ENCODE measurements at regions not wholly inside any gene's neighbourhood (a gene's known extent, or its start where the extent isn't known, plus 50 kb on each side); places are given as distances from the start of the nearest gene placed in this dataset.
A peak's percentile ranks its signal among the peaks of the same experiment; 100 is the strongest.
"Not testable (repeated sequence)": the region's sequence is repeated elsewhere in the genome, so short reads cannot be mapped to it uniquely, and the experiment has no call there.

- no peak overlapping the region for H3K4me3 ChIP-seq (ENCODE audit: low read length)
- peaks cover 25% of the 10 kb centered on the region for H3K9me3 ChIP-seq (ENCODE audit: control insufficient read depth, low read length)
- no peak for DNase-seq (ENCODE audit: low read depth)
- no peaks in the 10 kb centered on the region for H3K36me3 ChIP-seq (ENCODE audit: control insufficient read depth, insufficient read depth, low read length, severe bottlenecking)
- no peaks in the 10 kb centered on the region for H3K4me1 ChIP-seq (ENCODE audit: control insufficient read depth, insufficient read depth, low read length)
- H3K27me3 ChIP-seq (replicated peaks; ENCODE audit: control insufficient read depth, insufficient read depth, low read length), result peaks cover 2% of the 10 kb centered on the region
- no peak overlapping the region for H3K9ac ChIP-seq (ENCODE audit: low read length)
These were observed 115.2 kb upstream of the SLC27A6 start for GRCh38 chr5:128850049-128850448.

- Histone ChIP-seq H3K9me3 (ENCODE audit: control insufficient read depth, low read length) (peaks cover 7% of the 10 kb centered on the region), H3K36me3 (ENCODE audit: control insufficient read depth, insufficient read depth, low read length, severe bottlenecking) (no peaks in the 10 kb centered on the region), H3K4me1 (ENCODE audit: control insufficient read depth, insufficient read depth, low read length) (no peaks in the 10 kb centered on the region), H3K27me3 (replicated peaks; ENCODE audit: control insufficient read depth, insufficient read depth, low read length) (peaks cover 7% of the 10 kb centered on the region), H3K4me3 (ENCODE audit: low read length) (no peak overlapping the region), H3K9ac (ENCODE audit: low read length) (no peak overlapping the region)
- no peak for DNase-seq (ENCODE audit: low read depth)
These were observed 110.4 kb upstream of the SLC27A6 start for GRCh38 chr5:128854931-128855330.

GRCh38 chr5:128857076-128857677 is 108.1 kb upstream of the SLC27A6 start:
- DNase-seq (ENCODE audit: low read depth), result peak; percentile 34
- H3K4me3 ChIP-seq (ENCODE audit: low read length), result no peak overlapping the region
- H3K36me3 ChIP-seq (ENCODE audit: control insufficient read depth, insufficient read depth, low read length, severe bottlenecking), result no peaks in the 10 kb centered on the region
- H3K9ac ChIP-seq (ENCODE audit: low read length), result no peak overlapping the region
- peaks cover 7% of the 10 kb centered on the region for H3K27me3 ChIP-seq (replicated peaks; ENCODE audit: control insufficient read depth, insufficient read depth, low read length)
- H3K9me3 ChIP-seq (ENCODE audit: control insufficient read depth, low read length), result no peaks in the 10 kb centered on the region
- no peaks in the 10 kb centered on the region for H3K4me1 ChIP-seq (ENCODE audit: control insufficient read depth, insufficient read depth, low read length)

GRCh38 chr5:128858995-128859394 is 106.3 kb upstream of the SLC27A6 start:
- no peak for DNase-seq (ENCODE audit: low read depth)
- H3K36me3 ChIP-seq (ENCODE audit: control insufficient read depth, insufficient read depth, low read length, severe bottlenecking), result no peaks in the 10 kb centered on the region
- H3K9ac ChIP-seq (ENCODE audit: low read length), result no peak overlapping the region
- no peaks in the 10 kb centered on the region for H3K4me1 ChIP-seq (ENCODE audit: control insufficient read depth, insufficient read depth, low read length)
- H3K27me3 ChIP-seq (replicated peaks; ENCODE audit: control insufficient read depth, insufficient read depth, low read length), result peaks cover 7% of the 10 kb centered on the region
- no peak overlapping the region for H3K4me3 ChIP-seq (ENCODE audit: low read length)
- H3K9me3 ChIP-seq (ENCODE audit: control insufficient read depth, low read length), result no peaks in the 10 kb centered on the region

GRCh38 chr5:128861155-128861554 is 104.1 kb upstream of the SLC27A6 start:
- H3K4me3 ChIP-seq (ENCODE audit: low read length); H3K27me3 ChIP-seq (replicated peaks; ENCODE audit: control insufficient read depth, insufficient read depth, low read length); H3K9me3 ChIP-seq (ENCODE audit: control insufficient read depth, low read length); H3K36me3 ChIP-seq (ENCODE audit: control insufficient read depth, insufficient read depth, low read length, severe bottlenecking); DNase-seq (ENCODE audit: low read depth); H3K9ac ChIP-seq (ENCODE audit: low read length); H3K4me1 ChIP-seq (ENCODE audit: control insufficient read depth, insufficient read depth, low read length): not testable (repeated sequence)

GRCh38 chr5:128869970-128870369 is 95.3 kb upstream of the SLC27A6 start:
- DNase-seq (ENCODE audit: low read depth), result no peak
- H3K9me3 ChIP-seq (ENCODE audit: control insufficient read depth, low read length), result no peaks in the 10 kb centered on the region
- H3K9ac ChIP-seq (ENCODE audit: low read length), result no peak overlapping the region
- no peaks in the 10 kb centered on the region for H3K27me3 ChIP-seq (replicated peaks; ENCODE audit: control insufficient read depth, insufficient read depth, low read length)
- H3K4me1 ChIP-seq (ENCODE audit: control insufficient read depth, insufficient read depth, low read length), result peaks cover 13% of the 10 kb centered on the region
- H3K4me3 ChIP-seq (ENCODE audit: low read length), result no peak overlapping the region
- no peaks in the 10 kb centered on the region for H3K36me3 ChIP-seq (ENCODE audit: control insufficient read depth, insufficient read depth, low read length, severe bottlenecking)

- Histone ChIP-seq H3K36me3 (ENCODE audit: control insufficient read depth, insufficient read depth, low read length, severe bottlenecking) (no peaks in the 10 kb centered on the region), H3K4me1 (ENCODE audit: control insufficient read depth, insufficient read depth, low read length) (peaks cover 13% of the 10 kb centered on the region), H3K27me3 (replicated peaks; ENCODE audit: control insufficient read depth, insufficient read depth, low read length) (no peaks in the 10 kb centered on the region), H3K4me3 (ENCODE audit: low read length) (peak overlapping the region; percentile 11), H3K9ac (ENCODE audit: low read length) (no peak overlapping the region), H3K9me3 (ENCODE audit: control insufficient read depth, low read length) (no peaks in the 10 kb centered on the region)
- DNase-seq (ENCODE audit: low read depth), result peak; percentile 50
These were observed 94.9 kb upstream of the SLC27A6 start for GRCh38 chr5:128870373-128870772.

GRCh38 chr5:128870923-128871322 is 94.4 kb upstream of the SLC27A6 start:
- Histone ChIP-seq H3K4me3 (ENCODE audit: low read length) (peak overlapping the region; percentile 11), H3K27me3 (replicated peaks; ENCODE audit: control insufficient read depth, insufficient read depth, low read length) (no peaks in the 10 kb centered on the region), H3K9ac (ENCODE audit: low read length) (no peak overlapping the region), H3K9me3 (ENCODE audit: control insufficient read depth, low read length) (no peaks in the 10 kb centered on the region), H3K36me3 (ENCODE audit: control insufficient read depth, insufficient read depth, low read length, severe bottlenecking) (no peaks in the 10 kb centered on the region), H3K4me1 (ENCODE audit: control insufficient read depth, insufficient read depth, low read length) (peaks cover 13% of the 10 kb centered on the region)
- peak; percentile 5 for DNase-seq (ENCODE audit: low read depth)

GRCh38 chr5:128876569-128877382 is 88.5 kb upstream of the SLC27A6 start:
- H3K9me3 ChIP-seq (ENCODE audit: control insufficient read depth, low read length), result no peaks in the 10 kb centered on the region
- peaks cover 5% of the 10 kb centered on the region for H3K27me3 ChIP-seq (replicated peaks; ENCODE audit: control insufficient read depth, insufficient read depth, low read length)
- no peaks in the 10 kb centered on the region for H3K4me1 ChIP-seq (ENCODE audit: control insufficient read depth, insufficient read depth, low read length)
- no peak for DNase-seq (ENCODE audit: low read depth)
- H3K9ac ChIP-seq (ENCODE audit: low read length), result no peak overlapping the region
- H3K4me3 ChIP-seq (ENCODE audit: low read length), result no peak overlapping the region
- no peaks in the 10 kb centered on the region for H3K36me3 ChIP-seq (ENCODE audit: control insufficient read depth, insufficient read depth, low read length, severe bottlenecking)

- no peak overlapping the region for H3K9ac ChIP-seq (ENCODE audit: low read length)
- peaks cover 5% of the 10 kb centered on the region for H3K27me3 ChIP-seq (replicated peaks; ENCODE audit: control insufficient read depth, insufficient read depth, low read length)
- H3K4me3 ChIP-seq (ENCODE audit: low read length), result no peak overlapping the region
- no peaks in the 10 kb centered on the region for H3K36me3 ChIP-seq (ENCODE audit: control insufficient read depth, insufficient read depth, low read length, severe bottlenecking)
- H3K9me3 ChIP-seq (ENCODE audit: control insufficient read depth, low read length), result no peaks in the 10 kb centered on the region
- H3K4me1 ChIP-seq (ENCODE audit: control insufficient read depth, insufficient read depth, low read length), result no peaks in the 10 kb centered on the region
- no peak for DNase-seq (ENCODE audit: low read depth)
These were observed 87.8 kb upstream of the SLC27A6 start for GRCh38 chr5:128877476-128877875.

- no peak overlapping the region for H3K4me3 ChIP-seq (ENCODE audit: low read length)
- no peaks in the 10 kb centered on the region for H3K36me3 ChIP-seq (ENCODE audit: control insufficient read depth, insufficient read depth, low read length, severe bottlenecking)
- H3K9me3 ChIP-seq (ENCODE audit: control insufficient read depth, low read length), result no peaks in the 10 kb centered on the region
- peaks cover 5% of the 10 kb centered on the region for H3K27me3 ChIP-seq (replicated peaks; ENCODE audit: control insufficient read depth, insufficient read depth, low read length)
- DNase-seq (ENCODE audit: low read depth), result no peak
- H3K9ac ChIP-seq (ENCODE audit: low read length), result no peak overlapping the region
- no peaks in the 10 kb centered on the region for H3K4me1 ChIP-seq (ENCODE audit: control insufficient read depth, insufficient read depth, low read length)
These were observed 83.7 kb upstream of the SLC27A6 start for GRCh38 chr5:128881502-128882018.

Data from adipocyte (in vitro differentiated cells).